NT2/D1 (cell line): ENCODE measurements at regions not wholly inside any gene's neighbourhood (a gene's known extent, or its start where the extent isn't known, plus 50 kb on each side); places are given as distances from the start of the nearest gene placed in this dataset.

Experiments used
- YY1 ChIP-seq: IDR thresholded peaks from 2 replicates; pipeline ENCODE4 v1.6.1; 2011; ENCODE audit not compliant: insufficient read length, insufficient read depth
- ZNF274 ChIP-seq: IDR thresholded peaks from 2 replicates; pipeline ENCODE4 v1.6.1; 2011; ENCODE audit warnings: mild to moderate bottlenecking, low read depth, low read length

- TF ChIP-seq ZNF274: no peak
- no peak for TF ChIP-seq YY1
These were observed 533.9 kb downstream of the SLITRK6 start for GRCh38 chr13:85265296-85265695.
